Astrocyte of the spinal cord (primary cell): ENCODE measurements at regions not wholly inside any gene's neighbourhood (a gene's known extent, or its start where the extent isn't known, plus 50 kb on each side); places are given as distances from the start of the nearest gene placed in this dataset.

Experiments used
- DNase-seq: peaks from one replicate; pipeline ENCODE4 v3.0.0; 2011; ENCODE audit warnings: low read depth, low spot score
- H3K4me3 ChIP-seq: 2 replicates; pipeline ENCODE4 v1.5.1; 2011; ENCODE audit warnings: low read depth, mild to moderate bottlenecking, low read length, moderate library complexity
- CTCF ChIP-seq: IDR thresholded peaks from 2 replicates; pipeline ENCODE4 v1.5.1; 2012; ENCODE audit warnings: low read depth, mild to moderate bottlenecking, low read length, inconsistent platforms
- in situ Hi-C: cut with HindIII; loops from 2 replicates; pipeline ENCODE4 v1.10.0; 2017; ENCODE audit warnings: low sequenced_read_pairs

- no peak for DNase-seq
- TF ChIP-seq CTCF, result no peak
- in situ Hi-C loops, result no loop called here
- H3K4me3 ChIP-seq, result no peak overlapping the region
Measured at GRCh38 chr1:87674791-87675190, 346.1 kb downstream of the LMO4 start.

GRCh38 chr1:87678266-87678665 lies 349.6 kb downstream of the LMO4 start:
- DNase-seq, result no peak
- in situ Hi-C loops, result no loop called here
- no peak for TF ChIP-seq CTCF
- H3K4me3 ChIP-seq, result no peak overlapping the region

- in situ Hi-C loops, result no loop called here
- no peak overlapping the region for H3K4me3 ChIP-seq
- DNase-seq, result no peak
- TF ChIP-seq CTCF, result no peak
Measured at GRCh38 chr1:87682565-87682964, 353.9 kb downstream of the LMO4 start.

GRCh38 chr1:87683196-87683956 lies 354.7 kb downstream of the LMO4 start:
- peak; percentile 11 for DNase-seq
- H3K4me3 ChIP-seq, result no peak overlapping the region
- TF ChIP-seq CTCF, result no peak
- in situ Hi-C loops, result no loop called here

GRCh38 chr1:87684194-87684593 lies 355.5 kb downstream of the LMO4 start:
- DNase-seq, result peak; percentile 63
- in situ Hi-C loops, result no loop called here
- TF ChIP-seq CTCF, result no peak
- H3K4me3 ChIP-seq, result peak overlapping the region; percentile 29

GRCh38 chr1:87684713-87685205 lies 356.1 kb downstream of the LMO4 start:
- DNase-seq, result peak; percentile 77
- in situ Hi-C loops, result no loop called here
- peak overlapping the region; percentile 29 for H3K4me3 ChIP-seq
- TF ChIP-seq CTCF, result no peak
